HCT116 (cell line): ENCODE measurements at regions not wholly inside any gene's neighbourhood (a gene's known extent, or its start where the extent isn't known, plus 50 kb on each side); places are given as distances from the start of the nearest gene placed in this dataset.

ENCODE experiments used
- ATF3 ChIP-seq: IDR thresholded peaks from 2 replicates; pipeline ENCODE4 v1.6.1; 2012
- CTCF ChIP-seq, 3 experiments: fragments of 200-600 bp in 1 of 3; sonication (generic) in 1 of 3; IDR thresholded peaks in 2 of 3; conservative IDR thresholded peaks in 1 of 3; 2 replicates each; pipeline ENCODE4 v1.5.1; 2012 to 2017; ENCODE audit warnings: low read depth in 2 of 3, low read length in 2 of 3, antibody characterized with exemption in 1 of 3, borderline replicate concordance in 1 of 3, control low read depth in 1 of 3, mild to moderate bottlenecking in 1 of 3, mixed read lengths in 1 of 3, mixed run types in 1 of 3, moderate library complexity in 1 of 3; ENCODE audit not compliant: insufficient read depth in 1 of 3
- EGR1 ChIP-seq: IDR thresholded peaks from 2 replicates; pipeline ENCODE4 v1.6.1; 2012; ENCODE audit warnings: low read depth
- EZH2 ChIP-seq: fragments of 200-600 bp; sonication (generic); IDR thresholded peaks from 2 replicates; pipeline ENCODE4 v1.6.1; 2017; ENCODE audit warnings: antibody characterized with exemption, mixed run types
- MAX ChIP-seq: IDR thresholded peaks from 2 replicates; pipeline ENCODE4 v1.6.1; 2012
- POLR2A ChIP-seq: IDR thresholded peaks from 2 replicates; pipeline ENCODE4 v1.7.0; 2011; ENCODE audit warnings: borderline replicate concordance; ENCODE audit not compliant: insufficient read depth, insufficient read length; ENCODE audit errors: extremely low read depth
- POLR2AphosphoS5 ChIP-seq: IDR thresholded peaks from 2 replicates; pipeline ENCODE4 v1.6.1; 2011; ENCODE audit warnings: mild to moderate bottlenecking, low read depth, low read length, moderate library complexity
- REST ChIP-seq: IDR thresholded peaks from 2 replicates; pipeline ENCODE4 v1.6.1; 2012; ENCODE audit warnings: low read depth
- SIN3A ChIP-seq: IDR thresholded peaks from 2 replicates; pipeline ENCODE4 v1.6.1; 2012; ENCODE audit warnings: low read depth
- SRF ChIP-seq: IDR thresholded peaks from 2 replicates; pipeline ENCODE4 v1.6.1; 2012; ENCODE audit warnings: low read depth
- YY1 ChIP-seq: IDR thresholded peaks from 2 replicates; pipeline ENCODE4 v1.6.1; 2011; ENCODE audit warnings: low read length, low read depth, moderate library complexity, mild to moderate bottlenecking; ENCODE audit not compliant: insufficient replicate concordance; ENCODE audit errors: extremely low read depth
- ZBTB33 ChIP-seq: IDR thresholded peaks from 2 replicates; pipeline ENCODE4 v1.6.1; 2011; ENCODE audit warnings: mild to moderate bottlenecking, low read length, moderate library complexity; ENCODE audit not compliant: insufficient replicate concordance; ENCODE audit errors: extremely low read depth

- TF ChIP-seq CTCF (IDR thresholded peaks at IDR 0.05 in 2 of 3, conservative IDR thresholded peaks at IDR 0.05 in 1 of 3; ENCODE audit: borderline replicate concordance in 1 of 3, insufficient read depth in 1 of 3, low read depth in 2 of 3, low read length in 2 of 3) (no peak), POLR2A (no peak), EGR1 (no peak), REST (no peak), ATF3 (no peak), POLR2AphosphoS5 (no peak), MAX (no peak), EZH2 (no peak), SIN3A (no peak), YY1 (no peak), ZBTB33 (no peak), SRF (no peak)
These were observed 249.0 kb upstream of the TANK start for GRCh38 chr2:160911258-160911657.
